ENCODE measurements at regions not wholly inside any gene's neighbourhood (a gene's known extent, or its start where the extent isn't known, plus 50 kb on each side); places are given as distances from the start of the nearest gene placed in this dataset.

DNA sequence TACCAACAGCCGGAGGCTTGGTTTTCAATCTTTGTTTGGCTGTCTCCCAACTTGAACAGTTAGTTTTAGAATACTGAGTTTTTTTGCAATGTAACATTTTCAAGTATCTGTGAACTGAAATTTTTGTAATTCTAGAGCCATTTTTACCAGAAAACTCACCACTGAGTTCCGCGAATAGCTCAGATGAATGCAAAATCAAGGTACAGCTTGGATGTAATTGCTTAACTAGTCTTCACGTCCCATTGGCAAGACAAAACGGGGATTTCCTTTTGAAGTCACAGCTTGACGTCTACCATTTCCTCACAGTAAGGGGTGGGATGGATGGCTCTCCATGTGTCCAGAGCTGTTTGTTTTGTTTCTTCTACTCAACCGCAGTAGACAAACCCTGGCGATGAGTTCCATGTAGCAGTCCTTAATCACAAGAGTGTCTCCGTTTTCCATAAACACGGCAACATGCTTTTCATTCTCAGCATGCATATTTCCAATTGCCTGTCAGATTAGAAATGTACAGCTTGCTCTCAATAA, 55.8 kb upstream of the FGFR2 start:
- H3K4me3 ChIP-seq, result no peak overlapping the region
- H3K9me3 ChIP-seq (ENCODE audit: low read depth), result no peaks in the 10 kb centered on the region
- DNase-seq (ENCODE audit: low read depth in 1 of 2, low spot score in 1 of 2), result no peak
- H3K4me1 ChIP-seq (ENCODE audit: low read depth), result no peaks in the 10 kb centered on the region
- H3K27me3 ChIP-seq, result no peaks in the 10 kb centered on the region
- no peak for TF ChIP-seq CTCF (IDR thresholded peaks at IDR 0.05; ENCODE audit: low read depth, low read length)
- no peaks in the 10 kb centered on the region for H3K36me3 ChIP-seq
- H3K27ac ChIP-seq, result no peak overlapping the region

DNA sequence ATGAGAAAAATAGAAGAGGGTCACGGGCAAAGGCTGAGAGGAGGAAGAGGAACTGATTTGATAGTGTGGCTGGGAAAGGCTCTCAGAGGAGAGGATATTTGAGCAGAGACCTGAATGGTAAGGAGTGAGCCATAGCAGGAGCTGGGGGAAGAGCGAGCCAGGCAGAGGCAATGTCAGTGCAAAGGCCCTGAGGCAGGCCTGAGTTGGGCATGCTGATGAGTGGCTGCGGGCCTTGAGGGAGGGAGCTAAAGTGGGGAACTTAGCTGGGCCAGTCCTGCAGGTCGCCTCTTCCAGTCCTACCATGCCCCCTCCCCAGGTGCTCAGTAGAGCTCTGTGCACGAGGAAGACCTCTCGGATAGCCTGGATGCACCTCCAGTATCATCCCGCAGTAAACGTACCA, 55.4 kb upstream of the FGFR2 start:
- Histone ChIP-seq H3K27me3 (no peaks in the 10 kb centered on the region), H3K9me3 (ENCODE audit: low read depth) (no peaks in the 10 kb centered on the region), H3K27ac (no peak overlapping the region), H3K4me1 (ENCODE audit: low read depth) (no peaks in the 10 kb centered on the region), H3K4me3 (no peak overlapping the region), H3K36me3 (no peaks in the 10 kb centered on the region)
- DNase-seq (ENCODE audit: low read depth in 1 of 2, low spot score in 1 of 2), result no peak
- TF ChIP-seq CTCF (IDR thresholded peaks at IDR 0.05; ENCODE audit: low read depth, low read length), result no peak

DNA sequence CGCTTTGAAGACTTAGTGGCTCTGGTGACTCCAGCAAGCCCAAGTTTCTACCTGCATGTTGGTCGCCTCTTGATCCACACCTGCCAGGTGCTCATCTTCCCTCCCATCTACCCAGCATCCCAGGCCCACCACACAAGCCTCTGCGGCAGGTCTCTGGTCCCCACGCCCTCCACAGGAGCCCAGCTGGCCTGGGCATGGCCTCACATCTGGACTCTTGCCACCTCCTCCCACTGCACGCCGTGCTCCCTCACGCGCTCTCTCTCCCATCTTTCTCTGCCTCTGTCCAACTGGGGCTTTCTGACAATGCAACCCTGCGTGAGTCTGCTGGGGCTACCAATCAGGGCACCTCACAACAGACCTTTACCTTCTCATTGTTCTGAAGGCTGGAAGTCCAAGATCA, 50.2 kb upstream of the FGFR2 start:
- Histone ChIP-seq H3K4me3 (no peak overlapping the region), H3K27ac (no peak overlapping the region), H3K4me1 (ENCODE audit: low read depth) (peaks cover 6% of the 10 kb centered on the region), H3K27me3 (no peaks in the 10 kb centered on the region), H3K9me3 (ENCODE audit: low read depth) (no peaks in the 10 kb centered on the region), H3K36me3 (no peaks in the 10 kb centered on the region)
- no peak for TF ChIP-seq CTCF (IDR thresholded peaks at IDR 0.05; ENCODE audit: low read depth, low read length)
- DNase-seq (ENCODE audit: low read depth in 1 of 2, low spot score in 1 of 2), result no peak

GRCh38 chr10:121648059-121648458, 49.8 kb upstream of the FGFR2 start:
- no peaks in the 10 kb centered on the region for H3K27me3 ChIP-seq
- TF ChIP-seq CTCF (IDR thresholded peaks at IDR 0.05; ENCODE audit: low read depth, low read length), result no peak
- no peak for DNase-seq (ENCODE audit: low read depth in 1 of 2, low spot score in 1 of 2)

More at GRCh38 chr10:121648059-121648458, 49.8 kb upstream of the FGFR2 start:
- H3K4me1 ChIP-seq (ENCODE audit: low read depth), result peaks cover 6% of the 10 kb centered on the region
- no peaks in the 10 kb centered on the region for H3K36me3 ChIP-seq
- H3K4me3 ChIP-seq, result no peak overlapping the region
- H3K27ac ChIP-seq, result no peak overlapping the region
- no peaks in the 10 kb centered on the region for H3K9me3 ChIP-seq (ENCODE audit: low read depth)

All from cardiac muscle cell (in vitro differentiated cells and primary cell).